PFSK-1 (cell line): ENCODE measurements at regions not wholly inside any gene's neighbourhood (a gene's known extent, or its start where the extent isn't known, plus 50 kb on each side); places are given as distances from the start of the nearest gene placed in this dataset.

Experiments used
- FOXP2 ChIP-seq: optimal IDR thresholded peaks from 2 replicates; pipeline ENCODE3; 2011; ENCODE audit warnings: borderline replicate concordance, control low read depth, inconsistent platforms; ENCODE audit not compliant: insufficient read depth; ENCODE audit errors: extremely low read length, extremely low read depth
- POLR2AphosphoS5 ChIP-seq: IDR thresholded peaks from 2 replicates; pipeline ENCODE4 v1.6.1; 2012; ENCODE audit warnings: low read depth, mild to moderate bottlenecking, control low read depth, low read length, moderate library complexity
- REST ChIP-seq, 2 experiments: IDR thresholded peaks; 2 replicates each; pipeline versions ENCODE4 v1.6.1 to v1.8.0; 2011 to 2012; ENCODE audit warnings: low read depth in 2 of 2, low read length in 2 of 2, control low read depth in 1 of 2, inconsistent platforms in 1 of 2, mild to moderate bottlenecking in 1 of 2, moderate library complexity in 1 of 2; ENCODE audit not compliant: insufficient read depth in 1 of 2
- SIN3A ChIP-seq: IDR thresholded peaks from 2 replicates; pipeline ENCODE4 v1.6.1; 2012; ENCODE audit warnings: mild to moderate bottlenecking, low read length, moderate library complexity, borderline replicate concordance; ENCODE audit not compliant: insufficient read depth
- TAF1 ChIP-seq: IDR thresholded peaks from 2 replicates; pipeline ENCODE4 v1.6.1; 2012; ENCODE audit warnings: low read length, control low read depth, borderline replicate concordance; ENCODE audit not compliant: insufficient read depth

DNA sequence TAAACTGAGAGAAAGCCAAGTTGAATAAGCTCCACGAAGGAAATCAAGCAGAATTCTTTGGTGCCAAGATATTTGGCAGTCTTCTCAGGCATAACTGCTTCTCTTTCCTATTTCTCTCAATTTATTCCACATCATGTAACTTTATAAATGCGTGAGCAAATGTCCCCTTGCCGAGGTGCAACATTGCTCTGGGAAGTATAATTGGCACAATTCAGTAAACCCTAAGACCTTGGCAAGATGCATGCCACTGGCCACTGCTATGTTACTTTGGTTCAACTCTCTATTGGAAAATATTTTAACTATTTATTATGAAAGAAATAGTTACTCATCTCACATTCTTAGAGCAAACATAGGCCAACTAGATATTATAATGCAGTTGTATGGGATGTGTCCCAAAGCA is 170.2 kb downstream of the SUCNR1 start:
- no peak for TF ChIP-seq TAF1

GRCh38 chr3:152046280-152046679 is 172.8 kb downstream of the SUCNR1 start:
- no peak for TF ChIP-seq REST (IDR thresholded peaks at IDR 0.05; ENCODE audit: insufficient read depth in 1 of 2, low read depth in 2 of 2, low read length in 2 of 2)
- TF ChIP-seq TAF1, result no peak
- no peak for TF ChIP-seq FOXP2
- TF ChIP-seq POLR2AphosphoS5, result no peak
- TF ChIP-seq SIN3A, result no peak

DNA sequence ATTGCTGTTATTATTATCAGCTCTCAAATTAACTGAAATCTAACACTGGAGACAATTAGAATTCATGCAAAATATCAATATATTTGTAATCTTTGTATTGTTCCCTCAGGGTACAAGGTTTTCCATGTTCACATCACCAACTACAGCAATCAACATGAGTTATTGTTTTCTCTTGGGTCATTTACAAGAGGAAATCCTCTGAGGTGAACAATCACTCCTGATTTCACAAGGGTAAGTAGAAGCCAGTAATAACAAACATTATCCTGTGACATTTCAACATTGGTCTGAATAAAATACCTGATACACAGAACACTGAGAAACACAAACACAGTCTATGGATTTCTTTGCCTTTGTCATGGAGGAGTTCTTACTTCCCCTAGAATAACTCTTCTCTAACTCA is 174.0 kb downstream of the SUCNR1 start:
- no peak for TF ChIP-seq FOXP2
- TF ChIP-seq REST (IDR thresholded peaks at IDR 0.05; ENCODE audit: insufficient read depth in 1 of 2, low read depth in 2 of 2, low read length in 2 of 2), result no peak
- TF ChIP-seq TAF1, result no peak
- no peak for TF ChIP-seq SIN3A
- TF ChIP-seq POLR2AphosphoS5, result no peak

DNA sequence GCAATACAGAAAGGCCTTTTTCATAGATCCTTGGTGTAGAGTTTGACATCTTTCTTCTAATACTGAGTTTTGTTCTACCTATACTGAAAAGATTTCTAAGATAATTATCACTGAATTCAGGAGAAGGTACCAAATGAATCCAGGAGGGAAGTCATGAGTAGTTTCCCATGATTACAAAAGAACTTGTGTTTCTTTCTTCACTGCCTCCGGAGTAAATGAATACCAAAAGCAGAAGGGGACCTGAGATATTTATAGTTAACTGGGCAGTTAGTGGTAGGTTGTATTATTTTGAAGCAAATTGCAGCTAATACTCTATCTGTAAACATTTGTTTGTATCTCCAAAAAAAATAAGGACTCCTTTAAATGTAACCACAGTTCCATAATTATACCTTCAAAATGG is 175.4 kb downstream of the SUCNR1 start:
- TF ChIP-seq REST (IDR thresholded peaks at IDR 0.05; ENCODE audit: insufficient read depth in 1 of 2, low read depth in 2 of 2, low read length in 2 of 2) (no peak), POLR2AphosphoS5 (no peak), SIN3A (no peak), TAF1 (no peak), FOXP2 (no peak)

DNA sequence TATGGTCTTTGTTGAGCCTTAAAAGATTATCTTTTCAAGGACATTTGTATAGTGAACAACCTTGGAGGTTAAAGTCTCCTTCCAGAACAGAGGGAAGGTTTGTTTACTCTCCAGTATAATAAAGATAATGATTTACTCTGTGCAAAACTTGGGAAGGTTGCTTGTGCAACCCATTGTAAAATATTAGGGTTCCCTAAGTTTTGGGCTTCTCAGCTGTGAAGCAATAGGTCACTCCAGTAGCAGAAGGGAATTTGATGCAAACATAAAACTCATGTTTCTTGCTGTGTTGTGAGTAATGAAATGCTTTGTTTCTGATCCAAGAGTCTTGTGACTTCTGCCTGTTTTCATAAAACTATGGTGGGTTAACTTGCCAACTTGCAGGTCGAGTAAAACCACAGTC is 177.5 kb downstream of the SUCNR1 start:
- no peak for TF ChIP-seq FOXP2
- no peak for TF ChIP-seq REST (IDR thresholded peaks at IDR 0.05; ENCODE audit: insufficient read depth in 1 of 2, low read depth in 2 of 2, low read length in 2 of 2)
- no peak for TF ChIP-seq SIN3A
- no peak for TF ChIP-seq POLR2AphosphoS5
- no peak for TF ChIP-seq TAF1
